Ovary (tissue), 7 donors: ENCODE measurements at regions not wholly inside any gene's neighbourhood (a gene's known extent, or its start where the extent isn't known, plus 50 kb on each side); places are given as distances from the start of the nearest gene placed in this dataset.

Experiments used
- DNase-seq, 5 donors: peaks; one replicate each; pipeline ENCODE4 v3.0.0-alpha.2; 2019 to 2020
- H3K27ac ChIP-seq, 2 donors: fragments of 200-600 bp; one replicate each; pipeline versions ENCODE4 v1.5.1 to v1.8.0; 2019 to 2022
- H3K27me3 ChIP-seq: fragments of 200-600 bp; one replicate; pipeline ENCODE4 v1.8.0; 2022
- H3K36me3 ChIP-seq: fragments of 200-600 bp; sonication (generic); one replicate; pipeline ENCODE4 v1.5.1; 2019
- H3K4me1 ChIP-seq: one replicate; pipeline ENCODE4 v1.8.1; 2013; ENCODE audit warnings: mild to moderate bottlenecking, moderate library complexity; ENCODE audit not compliant: insufficient read depth
- H3K4me3 ChIP-seq: fragments of 200-600 bp; sonication (generic); one replicate; pipeline ENCODE4 v1.5.1; 2017
- H3K9me3 ChIP-seq, 2 donors: fragments of 200-600 bp in 1 of 2; sonication (generic) in 1 of 2; one replicate each; pipeline versions ENCODE4 v1.5.1 to v1.8.1; 2013 to 2019; ENCODE audit warnings: mild to moderate bottlenecking in 1 of 2, moderate library complexity in 1 of 2
- EP300 ChIP-seq: sonication (generic); formaldehyde crosslinking; IDR thresholded peaks from one replicate; pipeline ENCODE4 v1.6.1; 2017; ENCODE audit warnings: antibody characterized with exemption
- POLR2A ChIP-seq: fragments of 450-650 bp; IDR thresholded peaks from one replicate; pipeline ENCODE4 v1.6.1; 2017; ENCODE audit warnings: antibody characterized with exemption, mild to moderate bottlenecking, moderate library complexity
- WGBS, 3 donors: extraction: QIAGEN DNeasy Blood & Tissue Kit in 1 of 3; methylation state at CpG; one replicate each; pipeline versions ENCODE4 v1.1.5 to v1.1.7; 2013 to 2017; 5-methylcytosine and 5-hydroxymethylcytosine counted together
- intact Hi-C, 4 donors: fragments of 100-400 bp; cut with DNase I; formaldehyde crosslinking; loops; one replicate each; pipeline versions ENCODE4 v1.11.0 to v1.15.1; 2022 to 2023
- TF ChIP-seq, protein P1 (sequence below), 3 donors: fragments of 450-650 bp in 2 of 3; fragments of 200-600 bp in 1 of 3; IDR thresholded peaks; one replicate each; pipeline versions ENCODE4 v1.5.1 to v1.8.0; 2016 to 2022; ENCODE audit warnings: antibody characterized with exemption in 3 of 3, mild to moderate bottlenecking in 1 of 3
- donor health status: DM: no; HTN: no; CAD: no; lungs with moderate emphysema.
- donor health status: DM: no; HTN: no; CAD: no.
- donor health status: Bipolar disorder and iron deficiency.
- donor health status: DM: no; HTN: no; CAD: no.
- donor health status: DM: yes; HTN: yes; CAD: no.

GRCh38 chr2:150681120-150681804, 193.8 kb upstream of the RND3 start:
- Histone ChIP-seq H3K4me3 (no peak overlapping the region), H3K9me3 (no peaks in the 10 kb centered on the region), H3K27ac (no peak overlapping the region), H3K27me3 (no peaks in the 10 kb centered on the region), H3K36me3 (no peaks in the 10 kb centered on the region), H3K4me1 (no peaks in the 10 kb centered on the region)
- intact Hi-C loops, result no loop called here
- WGBS, 3 donors, result 78 to 92% (median 80%) methylated on average over 2 of the region's 2 CpGs
- DNase-seq, result no peak
- TF ChIP-seq POLR2A (no peak), EP300 (no peak)
- TF ChIP-seq, protein P1, sequence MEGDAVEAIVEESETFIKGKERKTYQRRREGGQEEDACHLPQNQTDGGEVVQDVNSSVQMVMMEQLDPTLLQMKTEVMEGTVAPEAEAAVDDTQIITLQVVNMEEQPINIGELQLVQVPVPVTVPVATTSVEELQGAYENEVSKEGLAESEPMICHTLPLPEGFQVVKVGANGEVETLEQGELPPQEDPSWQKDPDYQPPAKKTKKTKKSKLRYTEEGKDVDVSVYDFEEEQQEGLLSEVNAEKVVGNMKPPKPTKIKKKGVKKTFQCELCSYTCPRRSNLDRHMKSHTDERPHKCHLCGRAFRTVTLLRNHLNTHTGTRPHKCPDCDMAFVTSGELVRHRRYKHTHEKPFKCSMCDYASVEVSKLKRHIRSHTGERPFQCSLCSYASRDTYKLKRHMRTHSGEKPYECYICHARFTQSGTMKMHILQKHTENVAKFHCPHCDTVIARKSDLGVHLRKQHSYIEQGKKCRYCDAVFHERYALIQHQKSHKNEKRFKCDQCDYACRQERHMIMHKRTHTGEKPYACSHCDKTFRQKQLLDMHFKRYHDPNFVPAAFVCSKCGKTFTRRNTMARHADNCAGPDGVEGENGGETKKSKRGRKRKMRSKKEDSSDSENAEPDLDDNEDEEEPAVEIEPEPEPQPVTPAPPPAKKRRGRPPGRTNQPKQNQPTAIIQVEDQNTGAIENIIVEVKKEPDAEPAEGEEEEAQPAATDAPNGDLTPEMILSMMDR (IDR thresholded peaks at IDR 0.05), result no peak

DNA sequence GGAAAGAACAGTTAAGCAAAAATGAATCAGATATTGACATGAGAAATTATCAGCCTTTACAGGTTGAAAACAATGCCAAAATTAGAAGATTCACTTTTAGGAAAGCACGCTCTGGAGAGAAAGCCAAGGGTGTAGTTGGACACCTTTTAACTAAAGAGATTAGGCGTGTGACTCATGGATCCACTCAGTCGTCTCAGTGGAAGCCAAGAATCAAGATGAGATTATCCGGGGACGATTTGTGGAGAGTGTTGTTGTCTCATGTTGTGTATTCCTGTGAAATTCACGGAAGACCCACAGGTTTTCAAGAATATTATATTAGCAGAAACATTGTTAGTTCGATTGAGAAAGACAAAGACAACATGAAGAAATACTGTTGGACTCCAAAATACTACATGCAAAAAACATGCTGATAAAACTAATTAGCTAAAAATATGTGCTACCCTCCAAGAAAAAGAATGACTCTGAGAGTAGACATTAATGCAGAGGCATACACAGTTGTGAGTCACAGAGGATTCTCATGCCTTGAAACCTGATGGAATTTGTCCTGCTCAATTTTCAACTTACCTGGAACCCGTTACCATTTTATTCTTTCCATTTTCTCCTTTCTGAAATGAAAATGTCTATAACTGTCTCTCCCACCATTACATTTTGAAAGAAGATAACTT, 192.1 kb upstream of the RND3 start:
- no peak overlapping the region for H3K27ac ChIP-seq
- H3K4me3 ChIP-seq, result no peak overlapping the region
- H3K4me1 ChIP-seq, result no peaks in the 10 kb centered on the region
- H3K36me3 ChIP-seq, result no peaks in the 10 kb centered on the region
- TF ChIP-seq, protein P1 (IDR thresholded peaks at IDR 0.05), result no peak
- TF ChIP-seq EP300, result no peak
- no peak for TF ChIP-seq POLR2A
- 67 to 75% (median 68%) methylated on average over 8 of the region's 8 CpGs for WGBS, 3 donors
- no peak for DNase-seq
- no peaks in the 10 kb centered on the region for H3K9me3 ChIP-seq
- H3K27me3 ChIP-seq, result no peaks in the 10 kb centered on the region
- intact Hi-C loops, result no loop called here

DNA sequence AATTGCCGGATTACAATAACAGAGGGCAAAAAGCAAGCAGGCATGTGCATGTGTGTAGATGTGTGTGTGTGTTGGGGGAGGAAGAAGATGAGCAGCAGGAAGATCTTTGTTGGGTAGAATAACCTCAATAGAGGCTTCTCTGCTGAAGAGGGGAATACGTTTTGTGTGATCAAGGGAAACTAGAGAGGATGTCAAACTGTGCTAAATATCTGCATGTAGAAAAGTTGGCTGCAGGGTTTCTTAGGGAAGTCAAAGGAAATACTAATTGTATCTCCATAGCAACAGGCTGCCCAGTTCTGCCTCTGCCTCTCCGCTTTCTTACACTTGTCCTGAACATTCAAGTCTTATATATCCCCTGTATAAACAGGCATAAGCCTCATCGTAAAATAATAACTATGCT, 190.1 kb upstream of the RND3 start:
- Histone ChIP-seq H3K36me3 (no peaks in the 10 kb centered on the region), H3K9me3 (no peaks in the 10 kb centered on the region), H3K27ac (no peak overlapping the region), H3K4me1 (no peaks in the 10 kb centered on the region), H3K4me3 (no peak overlapping the region), H3K27me3 (no peaks in the 10 kb centered on the region)
- 76 to 84% (median 82%) methylated on average over 4 of the region's 4 CpGs for WGBS, 3 donors
- DNase-seq, result no peak
- no peak for TF ChIP-seq EP300
- no peak for TF ChIP-seq POLR2A
- intact Hi-C loops, result no loop called here

GRCh38 chr2:150676747-150677383, 189.4 kb upstream of the RND3 start:
- Histone ChIP-seq H3K27ac (no peak overlapping the region), H3K36me3 (no peaks in the 10 kb centered on the region), H3K27me3 (no peaks in the 10 kb centered on the region), H3K4me3 (no peak overlapping the region), H3K4me1 (no peaks in the 10 kb centered on the region), H3K9me3 (no peaks in the 10 kb centered on the region)
- DNase-seq, result no peak
- TF ChIP-seq, protein P1 (IDR thresholded peaks at IDR 0.05), result no peak
- TF ChIP-seq POLR2A (no peak), EP300 (no peak)
- WGBS, 3 donors, result 83 to 91% (median 88%) methylated on average over 3 of the region's 3 CpGs
- intact Hi-C loops, result no loop called here

DNA sequence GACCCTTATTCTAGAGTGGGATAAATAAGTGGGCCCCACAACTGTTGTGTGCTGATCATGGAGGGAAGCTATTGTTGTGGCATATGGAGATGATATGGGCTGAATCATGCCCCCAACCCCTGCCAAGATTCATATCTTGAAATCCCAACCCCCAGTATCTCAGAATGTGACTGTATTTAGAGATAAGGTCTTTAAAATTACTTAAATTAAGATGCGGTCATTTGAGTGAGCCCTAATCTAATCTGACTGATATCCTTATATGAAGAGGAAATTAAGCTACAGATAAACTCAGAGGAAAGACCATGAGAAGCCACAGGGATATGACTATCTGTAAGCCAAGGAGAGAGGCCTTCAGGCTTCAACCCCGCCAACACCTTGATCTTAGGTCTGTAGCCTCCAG, 188.3 kb upstream of the RND3 start:
- TF ChIP-seq EP300 (no peak), POLR2A (no peak)
- TF ChIP-seq, protein P1 (IDR thresholded peaks at IDR 0.05), result no peak
- no peaks in the 10 kb centered on the region for H3K4me1 ChIP-seq
- WGBS, 3 donors, result 88 to 95% (median 93%) methylated on average over 2 of the region's 2 CpGs
- H3K36me3 ChIP-seq, result no peaks in the 10 kb centered on the region
- H3K9me3 ChIP-seq, result no peaks in the 10 kb centered on the region
- no peaks in the 10 kb centered on the region for H3K27me3 ChIP-seq
- no peak overlapping the region for H3K4me3 ChIP-seq
- intact Hi-C loops, result no loop called here
- DNase-seq, result no peak
- no peak overlapping the region for H3K27ac ChIP-seq
